GM04503 (cell line): ENCODE measurements at regions not wholly inside any gene's neighbourhood (a gene's known extent, or its start where the extent isn't known, plus 50 kb on each side); places are given as distances from the start of the nearest gene placed in this dataset.
"Not testable (repeated sequence)": the region's sequence is repeated elsewhere in the genome, so short reads cannot be mapped to it uniquely, and the experiment has no call there.

ENCODE experiments used
- DNase-seq: peaks from one replicate; pipeline ENCODE4 v3.0.0-alpha.2; 2012; ENCODE audit warnings: low read depth

DNA sequence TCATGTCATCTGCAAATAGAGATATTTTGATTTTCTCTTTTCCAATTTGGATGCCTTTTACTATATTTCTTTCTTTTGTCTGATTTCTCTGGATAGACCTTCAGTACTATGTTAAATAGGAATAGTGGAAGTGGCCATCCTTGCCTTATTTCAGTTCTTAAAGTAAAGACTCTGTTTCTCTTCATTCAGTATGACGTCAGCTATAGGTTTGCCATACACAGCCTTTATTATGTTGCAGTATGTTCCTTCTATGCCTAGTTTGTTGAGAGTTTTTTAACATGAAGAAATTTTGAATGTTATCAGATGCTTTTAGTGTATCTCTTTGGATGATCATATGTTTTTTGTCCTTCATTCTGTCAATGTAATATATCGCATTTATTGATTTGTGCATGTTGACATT lies 566.7 kb upstream of the ROBO1 start:
- DNase-seq: no peak

DNA sequence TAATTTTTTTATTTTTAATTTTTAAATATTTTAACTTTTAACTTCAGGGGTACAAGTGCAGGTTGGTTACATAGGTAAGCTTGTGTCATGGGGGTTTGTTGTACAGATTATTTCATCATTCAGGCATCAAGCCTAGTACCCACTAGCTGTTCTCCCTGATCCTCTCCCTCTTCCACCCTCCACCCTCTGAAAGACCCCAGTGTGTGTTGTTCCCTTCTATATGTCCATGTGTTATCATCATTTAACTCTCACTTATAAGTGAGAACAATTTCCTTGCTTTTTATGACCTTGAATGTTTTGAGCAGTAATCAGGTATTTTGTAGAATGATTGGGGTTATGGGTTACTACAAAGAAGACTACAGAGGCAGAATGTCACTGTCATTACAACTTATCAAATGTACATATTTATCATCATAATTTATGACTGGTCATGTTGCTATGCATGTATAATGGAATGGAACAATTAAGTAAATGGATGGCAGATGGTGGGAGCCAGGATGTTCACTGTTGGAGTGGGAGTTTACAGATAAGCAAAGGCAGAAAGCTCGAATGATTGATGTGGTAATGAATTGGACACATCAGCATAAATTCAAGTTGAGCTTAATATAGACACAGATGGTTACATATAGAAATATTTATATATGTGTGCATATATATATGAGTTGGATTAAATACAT lies 563.8 kb upstream of the ROBO1 start:
- DNase-seq: no peak

- DNase-seq: not testable (repeated sequence)
These were observed 546.7 kb upstream of the ROBO1 start for GRCh38 chr3:80314541-80314940.

GRCh38 chr3:80308637-80309036 lies 540.8 kb upstream of the ROBO1 start:
- no peak for DNase-seq

GRCh38 chr3:80307844-80308243 lies 540.0 kb upstream of the ROBO1 start:
- no peak for DNase-seq

- DNase-seq: no peak
These were observed 529.9 kb upstream of the ROBO1 start for GRCh38 chr3:80297720-80298119.

DNA sequence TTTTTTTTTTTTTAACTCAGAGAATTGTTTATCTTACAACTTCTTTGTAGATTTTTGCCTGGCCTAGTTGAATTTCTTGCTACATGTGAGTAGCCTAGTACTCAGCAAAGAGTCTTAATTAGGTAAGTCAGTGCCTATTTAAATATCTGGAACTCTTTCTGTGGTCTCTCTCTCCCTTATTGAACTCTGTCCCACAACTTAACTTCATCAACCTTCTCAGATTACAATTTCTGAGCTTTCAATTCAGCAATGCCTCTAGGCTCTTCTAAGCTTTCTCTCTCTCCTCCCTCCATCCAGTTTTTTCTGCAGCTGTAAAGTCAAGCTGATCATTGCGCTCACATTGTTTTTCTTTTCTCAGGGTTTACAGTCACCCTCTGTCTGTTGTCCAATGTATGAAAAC lies 517.6 kb upstream of the ROBO1 start:
- no peak for DNase-seq

DNA sequence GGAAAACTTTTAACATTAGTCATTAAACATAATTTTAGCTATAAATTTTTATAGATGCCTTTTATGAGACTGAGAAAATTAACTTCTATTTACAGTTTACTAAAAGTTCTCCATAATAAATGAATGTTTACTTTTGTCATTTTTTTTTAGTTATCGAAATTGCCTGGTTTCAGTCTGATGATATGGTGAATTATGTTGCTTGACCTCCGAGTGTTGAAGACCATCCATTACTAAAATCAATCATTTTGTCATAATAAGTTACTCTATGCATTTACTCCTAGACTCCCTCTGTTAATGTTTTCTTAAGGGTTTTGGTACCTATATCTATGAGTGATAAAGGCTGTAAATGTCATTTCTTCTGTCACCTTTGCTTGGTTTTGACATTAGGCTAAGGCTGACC lies 516.0 kb upstream of the ROBO1 start:
- no peak for DNase-seq

GRCh38 chr3:80278056-80278455 lies 510.3 kb upstream of the ROBO1 start:
- no peak for DNase-seq

DNA sequence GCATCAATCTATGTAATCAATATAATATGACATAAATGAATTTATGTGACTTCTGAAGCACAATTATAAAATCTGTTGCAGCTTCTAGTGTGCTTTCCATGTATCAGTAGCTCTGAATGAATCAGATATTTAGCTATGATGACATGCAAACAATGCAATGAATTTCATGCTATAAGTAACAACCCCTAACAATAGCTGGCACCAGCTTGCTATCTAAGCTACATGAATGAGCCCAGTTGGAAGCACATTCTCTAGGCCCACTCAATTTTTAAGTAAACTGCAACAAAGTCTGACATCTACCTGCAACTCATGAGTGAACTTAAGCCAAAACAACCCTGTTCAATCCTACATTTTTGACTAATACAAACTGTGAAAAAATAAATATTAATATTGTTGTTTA lies 507.3 kb upstream of the ROBO1 start:
- DNase-seq: no peak

- no peak for DNase-seq
These were observed 495.5 kb upstream of the ROBO1 start for GRCh38 chr3:80263260-80263659.

- DNase-seq: no peak
These were observed 493.3 kb upstream of the ROBO1 start for GRCh38 chr3:80261082-80261481.

GRCh38 chr3:80259736-80260135 lies 491.9 kb upstream of the ROBO1 start:
- no peak for DNase-seq

- DNase-seq: no peak
These were observed 484.3 kb upstream of the ROBO1 start for GRCh38 chr3:80252113-80252512.

GRCh38 chr3:80247766-80248165 lies 480.0 kb upstream of the ROBO1 start:
- DNase-seq: no peak

DNA sequence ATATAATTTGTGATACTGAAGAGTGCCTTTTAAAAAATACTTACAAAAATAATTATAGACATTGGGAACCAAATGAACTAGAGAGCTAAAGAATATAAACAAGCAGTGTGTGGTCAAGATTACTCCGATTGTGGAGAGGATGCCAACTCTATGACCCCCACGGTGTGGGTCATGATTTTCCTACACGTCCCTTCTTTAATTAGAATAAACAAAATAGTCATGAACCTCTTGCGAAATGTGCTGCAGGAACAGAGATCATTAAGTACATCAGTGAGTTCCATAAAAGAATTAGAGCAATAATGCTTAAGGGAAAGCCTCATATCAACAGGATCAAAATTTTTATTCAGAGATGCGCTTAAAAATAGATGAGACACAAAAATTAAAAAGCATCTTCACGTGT lies 476.6 kb upstream of the ROBO1 start:
- no peak for DNase-seq

DNA sequence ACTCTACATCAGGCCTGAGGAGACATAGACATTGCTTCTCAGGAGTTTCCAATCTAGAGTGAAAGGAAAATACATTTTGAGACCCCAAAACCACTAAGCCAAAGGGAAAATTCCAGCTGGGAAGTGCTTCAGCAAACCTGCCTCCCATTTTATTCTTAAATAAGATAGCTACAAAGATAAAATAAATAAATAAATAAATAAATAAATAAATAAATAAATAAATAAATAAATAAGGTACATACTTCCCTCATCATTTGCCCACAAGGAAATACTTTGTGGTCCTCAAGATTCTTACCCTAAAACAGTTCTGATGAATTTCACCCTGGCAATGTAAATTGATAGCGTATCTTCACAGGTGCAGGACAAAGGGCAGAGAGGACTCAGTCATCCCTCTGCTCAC lies 474.0 kb upstream of the ROBO1 start:
- no peak for DNase-seq

- DNase-seq: no peak
These were observed 471.5 kb upstream of the ROBO1 start for GRCh38 chr3:80239301-80239700.

GRCh38 chr3:80238606-80239005 lies 470.8 kb upstream of the ROBO1 start:
- no peak for DNase-seq

- no peak for DNase-seq
These were observed 470.4 kb upstream of the ROBO1 start for GRCh38 chr3:80238152-80238551.

DNA sequence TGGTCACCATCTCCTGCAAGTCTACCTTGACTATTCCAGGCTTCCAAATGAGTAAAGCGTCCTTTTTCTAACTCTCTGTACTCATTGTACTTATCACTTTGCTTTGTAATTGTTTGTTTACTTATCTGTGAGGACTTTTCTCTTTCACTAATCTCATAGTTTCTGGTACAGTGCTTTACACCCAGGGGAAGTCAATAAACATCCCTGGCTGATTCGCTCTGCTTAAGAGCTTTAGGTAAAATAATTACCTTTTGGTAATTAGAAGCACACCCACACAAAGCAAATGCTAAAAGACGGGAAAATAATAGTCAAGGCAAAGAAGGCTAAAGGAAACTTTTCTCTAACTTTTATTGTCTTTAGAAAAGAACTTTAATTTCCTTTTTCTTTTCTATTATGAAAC lies 466.9 kb upstream of the ROBO1 start:
- no peak for DNase-seq

- no peak for DNase-seq
These were observed 465.8 kb upstream of the ROBO1 start for GRCh38 chr3:80233576-80233975.

GRCh38 chr3:80232760-80233159 lies 465.0 kb upstream of the ROBO1 start:
- DNase-seq: no peak

- no peak for DNase-seq
These were observed 463.2 kb upstream of the ROBO1 start for GRCh38 chr3:80230962-80231361.

DNA sequence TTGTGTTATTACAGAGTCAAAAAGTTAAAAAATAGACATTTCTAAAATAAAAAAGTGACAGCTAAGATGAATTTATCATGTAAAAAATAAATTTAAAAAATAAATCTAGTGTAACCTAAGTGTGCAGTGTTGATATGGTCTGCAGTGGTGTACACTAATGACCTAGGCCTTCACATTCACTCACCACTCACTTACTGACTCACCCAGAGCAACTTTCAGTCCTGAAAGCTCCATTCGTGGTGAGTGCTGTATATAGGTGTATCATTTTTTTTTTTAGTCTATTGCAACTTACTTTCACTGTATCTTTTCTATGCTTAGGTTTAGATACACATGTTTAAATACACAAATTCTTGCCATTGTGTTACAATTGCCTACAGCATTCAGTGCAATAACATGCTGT lies 459.4 kb upstream of the ROBO1 start:
- DNase-seq: no peak
